ENCODE measurements at regions not wholly inside any gene's neighbourhood (a gene's known extent, or its start where the extent isn't known, plus 50 kb on each side); places are given as distances from the start of the nearest gene placed in this dataset.
"Not testable (repeated sequence)": the region's sequence is repeated elsewhere in the genome, so short reads cannot be mapped to it uniquely, and the experiment has no call there.

DNA sequence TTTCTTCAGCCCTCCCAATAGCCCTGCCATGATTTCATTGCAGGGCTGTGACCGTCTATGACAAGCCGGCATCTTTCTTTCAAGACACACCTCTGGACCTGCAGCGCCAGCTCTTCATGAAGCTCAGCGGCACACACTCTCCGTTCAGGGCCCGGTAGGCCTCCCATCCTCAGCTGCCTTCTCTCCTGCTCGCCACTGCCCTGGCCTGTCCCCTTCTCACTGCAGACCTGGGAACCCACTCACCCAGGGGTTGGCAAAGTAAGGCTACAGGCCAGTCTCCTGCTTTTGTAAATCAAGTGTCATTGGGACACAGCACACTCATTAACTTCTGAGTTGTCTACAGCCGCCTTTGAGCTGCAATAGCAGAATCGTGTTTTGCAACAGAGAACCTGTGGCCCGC is 169.2 kb downstream of the ADRA2C start:
- TF ChIP-seq, protein P1, sequence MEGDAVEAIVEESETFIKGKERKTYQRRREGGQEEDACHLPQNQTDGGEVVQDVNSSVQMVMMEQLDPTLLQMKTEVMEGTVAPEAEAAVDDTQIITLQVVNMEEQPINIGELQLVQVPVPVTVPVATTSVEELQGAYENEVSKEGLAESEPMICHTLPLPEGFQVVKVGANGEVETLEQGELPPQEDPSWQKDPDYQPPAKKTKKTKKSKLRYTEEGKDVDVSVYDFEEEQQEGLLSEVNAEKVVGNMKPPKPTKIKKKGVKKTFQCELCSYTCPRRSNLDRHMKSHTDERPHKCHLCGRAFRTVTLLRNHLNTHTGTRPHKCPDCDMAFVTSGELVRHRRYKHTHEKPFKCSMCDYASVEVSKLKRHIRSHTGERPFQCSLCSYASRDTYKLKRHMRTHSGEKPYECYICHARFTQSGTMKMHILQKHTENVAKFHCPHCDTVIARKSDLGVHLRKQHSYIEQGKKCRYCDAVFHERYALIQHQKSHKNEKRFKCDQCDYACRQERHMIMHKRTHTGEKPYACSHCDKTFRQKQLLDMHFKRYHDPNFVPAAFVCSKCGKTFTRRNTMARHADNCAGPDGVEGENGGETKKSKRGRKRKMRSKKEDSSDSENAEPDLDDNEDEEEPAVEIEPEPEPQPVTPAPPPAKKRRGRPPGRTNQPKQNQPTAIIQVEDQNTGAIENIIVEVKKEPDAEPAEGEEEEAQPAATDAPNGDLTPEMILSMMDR (IDR thresholded peaks at IDR 0.05): not testable (repeated sequence)
- not testable (repeated sequence) for TF ChIP-seq POLR2A (IDR thresholded peaks at IDR 0.05)
